Smooth muscle cell of the brain vasculature (primary cell): ENCODE measurements at regions not wholly inside any gene's neighbourhood (a gene's known extent, or its start where the extent isn't known, plus 50 kb on each side); places are given as distances from the start of the nearest gene placed in this dataset.
"Not testable (repeated sequence)": the region's sequence is repeated elsewhere in the genome, so short reads cannot be mapped to it uniquely, and the experiment has no call there.

Experiments
- DNase-seq: peaks from one replicate; pipeline ENCODE4 v3.0.0-alpha.2; 2012; ENCODE audit warnings: low read depth, low spot score

GRCh38 chr10:35933940-35934641 lies 292.0 kb upstream of the FZD8 start:
- no peak for DNase-seq

GRCh38 chr10:35933491-35933890 lies 291.4 kb upstream of the FZD8 start:
- DNase-seq = no peak

DNA sequence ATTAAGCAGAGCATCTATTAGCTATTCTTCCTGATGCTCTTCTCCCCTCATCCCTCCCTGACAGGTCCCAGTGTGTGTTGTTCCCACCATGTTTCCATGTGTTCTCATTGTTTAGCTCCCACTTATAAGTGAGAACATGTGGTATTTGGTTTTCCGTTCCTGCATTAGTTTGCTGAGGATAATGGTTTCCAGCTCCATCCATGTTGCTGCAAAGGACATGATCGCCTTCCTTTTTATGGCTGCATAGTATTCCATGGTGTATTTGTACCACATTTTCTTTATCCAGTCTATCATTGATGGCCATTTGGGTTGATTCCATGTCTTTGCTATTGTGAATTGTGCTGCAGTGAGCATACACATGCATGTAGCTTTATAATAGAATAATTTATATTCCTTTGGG lies 287.9 kb upstream of the FZD8 start:
- not testable (repeated sequence) for DNase-seq

DNA sequence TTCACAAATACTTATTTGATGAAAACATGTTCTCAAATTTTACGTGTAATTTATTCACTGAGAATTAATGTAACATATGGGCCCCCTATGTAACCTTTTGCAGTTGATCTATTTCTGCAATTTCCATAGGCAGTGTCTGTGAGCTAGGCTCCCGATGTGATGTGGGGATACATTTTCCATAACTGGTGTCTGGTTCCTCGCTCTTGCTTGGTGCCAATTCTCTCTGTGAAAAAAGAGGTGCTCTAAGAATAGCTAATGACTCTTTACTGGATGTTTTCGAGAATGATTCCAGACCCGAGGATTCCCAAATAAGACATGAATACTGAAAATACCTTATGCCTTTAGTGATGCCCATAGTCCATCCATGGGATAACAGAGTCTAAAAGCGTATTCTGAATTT lies 286.7 kb upstream of the FZD8 start:
- no peak for DNase-seq

- DNase-seq = no peak
These were observed 285.9 kb upstream of the FZD8 start for GRCh38 chr10:35927990-35928488.

DNA sequence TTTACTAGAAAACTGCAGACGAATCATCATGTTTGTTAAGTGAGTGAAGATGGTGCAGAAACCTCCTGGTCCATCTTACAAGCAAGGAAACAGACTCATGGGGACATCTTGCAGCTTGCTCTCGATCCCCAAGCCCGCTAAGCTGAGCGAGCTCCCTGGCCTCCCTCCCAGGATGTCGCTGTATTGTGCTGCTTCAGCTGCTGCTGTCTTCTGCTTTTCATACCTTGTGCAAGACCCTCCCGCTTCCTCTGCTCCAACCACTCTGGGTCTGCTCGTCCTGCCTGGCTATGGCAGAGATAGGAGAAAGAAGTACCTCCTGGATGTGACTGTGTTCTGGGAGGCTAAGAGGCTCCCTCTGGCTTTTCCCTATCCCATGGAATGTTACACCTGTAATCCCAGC lies 285.2 kb upstream of the FZD8 start:
- no peak for DNase-seq

DNA sequence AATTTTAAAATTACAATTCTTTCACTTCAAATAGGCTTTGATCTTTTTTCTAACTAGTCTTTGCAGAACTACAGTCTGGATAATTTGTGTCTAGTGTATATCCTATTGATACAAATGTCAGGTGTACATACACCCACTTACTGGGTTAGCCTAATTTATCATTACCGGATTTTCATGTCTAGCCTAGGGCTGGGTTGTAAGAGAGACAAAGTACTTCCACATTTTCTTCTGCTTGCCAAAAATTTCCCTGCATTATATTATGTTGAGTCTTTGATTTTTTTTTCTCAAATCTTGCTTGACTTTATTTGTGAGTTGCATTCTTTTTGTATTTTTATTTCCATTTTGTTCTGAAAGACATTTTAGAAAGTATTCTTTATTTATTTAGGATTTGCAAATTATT lies 284.8 kb upstream of the FZD8 start:
- no peak for DNase-seq

- DNase-seq = no peak
These were observed 283.4 kb upstream of the FZD8 start for GRCh38 chr10:35925493-35925892.

GRCh38 chr10:35924759-35925158 lies 282.7 kb upstream of the FZD8 start:
- DNase-seq = no peak

- no peak for DNase-seq
These were observed 280.9 kb upstream of the FZD8 start for GRCh38 chr10:35922876-35923600.

DNA sequence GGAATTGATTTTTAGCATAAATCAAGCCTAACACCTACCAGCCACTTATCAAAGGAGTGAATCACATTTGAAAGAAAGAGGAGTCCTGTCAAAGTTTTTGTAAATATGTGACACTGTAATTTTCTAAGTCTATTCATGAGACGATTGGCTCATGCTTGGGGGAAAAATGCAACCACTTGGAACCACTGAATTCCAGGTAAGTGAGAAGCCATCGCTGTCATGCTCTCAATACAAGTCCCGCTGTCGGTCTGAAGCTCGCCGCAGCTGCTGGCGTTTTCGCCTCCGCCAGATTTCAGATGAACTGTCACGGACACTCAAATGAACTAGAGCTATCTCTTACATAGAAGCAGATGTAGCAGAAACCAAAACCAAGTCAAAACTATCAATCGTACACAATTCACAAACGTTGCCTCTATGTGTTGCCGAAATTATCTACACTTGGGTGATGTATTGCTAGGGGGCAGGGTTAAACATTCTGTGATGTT lies 279.8 kb upstream of the FZD8 start:
- DNase-seq = no peak

GRCh38 chr10:35916791-35917190 lies 274.7 kb upstream of the FZD8 start:
- DNase-seq = no peak

GRCh38 chr10:35913628-35914027 lies 271.5 kb upstream of the FZD8 start:
- DNase-seq = no peak

GRCh38 chr10:35912615-35913569 lies 270.8 kb upstream of the FZD8 start:
- no peak for DNase-seq

GRCh38 chr10:35911954-35912353 lies 269.9 kb upstream of the FZD8 start:
- no peak for DNase-seq

- DNase-seq = no peak
These were observed 269.1 kb upstream of the FZD8 start for GRCh38 chr10:35911233-35911632.

- no peak for DNase-seq
These were observed 268.1 kb upstream of the FZD8 start for GRCh38 chr10:35910234-35910633.

DNA sequence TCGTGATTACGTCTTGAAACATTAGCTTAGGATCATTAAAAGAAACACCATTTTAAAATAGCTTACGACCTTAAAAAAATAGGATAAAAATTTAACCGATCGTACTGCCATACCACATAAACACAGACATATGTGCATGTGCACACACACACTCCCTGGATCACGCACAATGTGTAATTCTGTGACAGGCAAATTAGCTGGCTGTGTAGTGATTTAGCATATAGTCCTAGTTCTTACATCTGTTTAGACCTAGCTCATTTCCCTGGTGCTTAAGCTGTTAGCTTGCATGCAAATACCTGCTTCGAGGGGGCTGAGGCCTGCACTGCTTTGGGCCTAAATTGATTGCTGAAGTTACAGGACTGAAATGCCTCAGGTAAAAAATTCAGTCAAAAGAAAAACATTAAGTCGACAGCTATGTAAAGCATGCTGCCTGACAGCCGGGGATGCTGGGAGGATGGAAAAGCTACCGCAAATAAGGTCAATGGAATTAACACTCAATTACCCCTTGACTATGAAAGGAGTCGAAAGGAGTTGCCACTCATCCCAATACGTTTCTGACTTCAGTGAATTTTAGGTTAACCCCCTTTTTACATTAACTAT lies 267.1 kb upstream of the FZD8 start:
- DNase-seq = no peak

DNA sequence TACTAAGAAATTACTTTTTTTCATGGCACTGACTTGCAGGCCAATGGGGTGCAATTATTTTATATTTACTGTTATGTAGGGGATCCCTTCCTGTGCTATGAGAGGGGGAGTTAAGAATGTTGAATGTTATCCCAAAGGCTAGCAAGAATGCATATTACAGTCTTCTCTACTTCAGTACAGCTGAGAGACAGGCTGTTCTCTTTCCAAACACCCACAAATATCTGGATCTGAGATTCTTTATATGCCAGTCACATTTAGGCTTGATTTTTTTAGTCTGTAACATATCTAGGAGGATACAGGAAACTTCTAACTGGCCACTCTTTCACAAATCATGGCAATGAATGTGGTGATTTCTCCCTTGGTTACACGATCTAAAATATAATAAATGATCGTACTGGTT lies 266.4 kb upstream of the FZD8 start:
- no peak for DNase-seq

DNA sequence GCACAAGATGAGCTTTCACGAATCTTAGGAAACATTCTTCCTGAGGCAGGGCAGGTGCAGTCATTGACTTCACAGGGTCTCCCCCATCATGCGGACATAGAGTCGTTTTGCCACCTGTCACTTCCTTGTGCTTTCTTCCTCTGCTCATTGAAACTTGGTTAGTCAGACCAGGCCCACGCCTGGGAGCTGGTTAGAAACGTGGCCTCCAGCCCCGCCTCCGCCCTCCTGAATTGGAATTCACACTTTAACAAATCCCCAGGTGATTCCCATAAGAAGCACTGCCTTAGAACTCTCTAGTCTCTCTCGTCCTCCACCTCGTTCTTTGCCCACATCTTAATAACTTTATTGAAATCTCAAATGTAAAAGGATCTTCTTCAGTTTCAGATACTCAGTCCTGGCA lies 265.5 kb upstream of the FZD8 start:
- DNase-seq = no peak

DNA sequence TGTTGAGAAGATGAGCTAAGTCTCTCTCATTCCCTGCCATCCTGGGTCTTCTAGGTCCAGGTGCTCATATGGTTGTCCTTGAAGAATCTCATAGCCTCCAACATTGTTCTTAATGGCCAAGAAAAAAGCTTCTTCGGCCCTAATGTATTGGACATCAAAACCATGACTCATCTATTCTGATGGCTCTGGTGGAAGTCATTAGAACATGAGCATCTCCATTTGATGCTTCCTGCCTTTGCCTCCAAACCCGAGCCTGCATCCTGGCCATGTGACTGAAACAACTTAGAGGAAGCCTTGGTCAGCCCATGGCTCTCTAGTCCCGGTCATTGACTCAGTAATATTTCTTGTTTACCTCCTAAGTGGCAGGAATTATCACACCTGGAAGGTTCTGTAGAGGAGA lies 264.1 kb upstream of the FZD8 start:
- DNase-seq = no peak

DNA sequence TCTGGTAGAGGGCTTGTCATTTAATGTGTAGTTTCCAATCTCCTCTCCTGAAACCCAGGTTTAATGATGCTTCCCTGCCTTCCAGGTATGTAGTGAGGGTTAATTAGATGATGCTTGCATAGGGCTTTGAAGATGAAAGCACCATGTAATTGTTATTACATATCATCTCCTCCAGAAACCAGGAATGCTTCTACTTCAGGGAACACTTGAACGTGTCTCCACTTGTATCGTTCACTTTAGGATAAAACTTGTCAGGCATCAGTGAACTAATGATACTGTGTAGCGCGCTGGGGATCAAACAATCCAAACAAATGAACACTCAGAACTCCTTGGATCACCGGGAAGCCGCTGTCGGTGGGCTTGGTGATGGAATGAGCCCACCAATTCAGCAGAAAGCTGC lies 260.9 kb upstream of the FZD8 start:
- no peak for DNase-seq
